ENCODE measurements at regions not wholly inside any gene's neighbourhood (a gene's known extent, or its start where the extent isn't known, plus 50 kb on each side); places are given as distances from the start of the nearest gene placed in this dataset.
"Not testable (repeated sequence)": the region's sequence is repeated elsewhere in the genome, so short reads cannot be mapped to it uniquely, and the experiment has no call there.

- Histone ChIP-seq H3K4me1 (no peaks in the 10 kb centered on the region), H3K9me3 (peaks cover 0 to 4% (median 0%) of the 10 kb centered on the region in 4 donors), H3K4me3 (no peak overlapping the region), H3K36me3 (no peaks in the 10 kb centered on the region), H3K27me3 (no peaks in the 10 kb centered on the region), H3K27ac (no peak overlapping the region)
- no peak for DNase-seq
- TF ChIP-seq EP300 (IDR thresholded peaks at IDR 0.05), result no peak
- TF ChIP-seq, protein P1, sequence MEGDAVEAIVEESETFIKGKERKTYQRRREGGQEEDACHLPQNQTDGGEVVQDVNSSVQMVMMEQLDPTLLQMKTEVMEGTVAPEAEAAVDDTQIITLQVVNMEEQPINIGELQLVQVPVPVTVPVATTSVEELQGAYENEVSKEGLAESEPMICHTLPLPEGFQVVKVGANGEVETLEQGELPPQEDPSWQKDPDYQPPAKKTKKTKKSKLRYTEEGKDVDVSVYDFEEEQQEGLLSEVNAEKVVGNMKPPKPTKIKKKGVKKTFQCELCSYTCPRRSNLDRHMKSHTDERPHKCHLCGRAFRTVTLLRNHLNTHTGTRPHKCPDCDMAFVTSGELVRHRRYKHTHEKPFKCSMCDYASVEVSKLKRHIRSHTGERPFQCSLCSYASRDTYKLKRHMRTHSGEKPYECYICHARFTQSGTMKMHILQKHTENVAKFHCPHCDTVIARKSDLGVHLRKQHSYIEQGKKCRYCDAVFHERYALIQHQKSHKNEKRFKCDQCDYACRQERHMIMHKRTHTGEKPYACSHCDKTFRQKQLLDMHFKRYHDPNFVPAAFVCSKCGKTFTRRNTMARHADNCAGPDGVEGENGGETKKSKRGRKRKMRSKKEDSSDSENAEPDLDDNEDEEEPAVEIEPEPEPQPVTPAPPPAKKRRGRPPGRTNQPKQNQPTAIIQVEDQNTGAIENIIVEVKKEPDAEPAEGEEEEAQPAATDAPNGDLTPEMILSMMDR (IDR thresholded peaks at IDR 0.05), result no peak
- TF ChIP-seq POLR2AphosphoS5 (IDR thresholded peaks at IDR 0.05), result no peak
- no peak for TF ChIP-seq POLR2A (IDR thresholded peaks at IDR 0.05)
- intact Hi-C loops (cut with DNase I; ENCODE audit: low total_unique reads), result no loop called here
- WGBS, 5 donors, result 73 to 90% (median 86%) methylated on average over 2 of the region's 2 CpGs
Measured at GRCh38 chr2:184162426-184162825, 435.9 kb upstream of the ZNF804A start.

GRCh38 chr2:184168823-184169222 lies 429.5 kb upstream of the ZNF804A start:
- H3K36me3 ChIP-seq; H3K9me3 ChIP-seq; H3K4me1 ChIP-seq; DNase-seq; H3K27me3 ChIP-seq; H3K4me3 ChIP-seq; intact Hi-C loops (cut with DNase I; ENCODE audit: low total_unique reads); H3K27ac ChIP-seq: not testable (repeated sequence)
- 75 to 86% (median 79%) methylated on average over 5 of the region's 5 CpGs for WGBS, 5 donors

- H3K4me1 ChIP-seq, result no peaks in the 10 kb centered on the region
- WGBS, 5 donors, result 85 to 97% (median 92%) methylated on average over 4 of the region's 4 CpGs
- DNase-seq, result no peak
- no peaks in the 10 kb centered on the region for H3K36me3 ChIP-seq
- intact Hi-C loops (cut with DNase I; ENCODE audit: low total_unique reads), result no loop called here
- TF ChIP-seq EP300 (IDR thresholded peaks at IDR 0.05) (no peak), POLR2AphosphoS5 (IDR thresholded peaks at IDR 0.05) (no peak), POLR2A (IDR thresholded peaks at IDR 0.05) (no peak)
- TF ChIP-seq, protein P1 (IDR thresholded peaks at IDR 0.05), result no peak
- H3K4me3 ChIP-seq, result no peak overlapping the region
- no peaks in the 10 kb centered on the region for H3K27me3 ChIP-seq
- no peak overlapping the region for H3K27ac ChIP-seq
- H3K9me3 ChIP-seq, result no peaks in the 10 kb centered on the region
Measured at GRCh38 chr2:184169366-184169765, 429.0 kb upstream of the ZNF804A start.

GRCh38 chr2:184174493-184175104 lies 423.7 kb upstream of the ZNF804A start:
- 69 to 80% (median 75%) methylated on average over 8 of the region's 8 CpGs for WGBS, 5 donors
- intact Hi-C loops (cut with DNase I; ENCODE audit: low total_unique reads), result no loop called here

DNA sequence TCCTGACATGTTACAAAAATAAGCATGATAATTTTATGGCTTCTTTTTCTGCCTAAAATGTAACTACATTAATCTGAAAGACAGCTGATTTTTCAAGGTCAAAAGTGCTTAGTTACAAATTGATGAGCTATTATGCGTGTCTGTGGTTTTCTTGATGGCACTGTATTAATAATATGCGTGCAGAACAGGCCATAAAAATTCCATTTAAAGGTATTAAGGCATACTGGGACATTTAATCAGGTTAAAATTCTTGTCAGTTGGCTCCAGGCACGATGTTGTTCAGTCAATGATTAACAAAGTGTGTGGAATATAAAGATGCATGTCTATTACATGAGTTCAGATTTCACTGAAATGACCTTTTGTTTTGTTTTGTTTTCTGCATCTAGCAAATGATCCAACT lies 420.1 kb upstream of the ZNF804A start:
- Histone ChIP-seq H3K4me3 (no peak overlapping the region), H3K36me3 (no peaks in the 10 kb centered on the region), H3K9me3 (peaks cover 0 to 3% (median 0%) of the 10 kb centered on the region in 4 donors), H3K27ac (no peak overlapping the region), H3K4me1 (no peaks in the 10 kb centered on the region), H3K27me3 (no peaks in the 10 kb centered on the region)
- intact Hi-C loops (cut with DNase I; ENCODE audit: low total_unique reads), result no loop called here
- DNase-seq, result peak in 1 of 2 donors; percentile 15
- 37 to 53% (median 45%) methylated on average over 3 of the region's 3 CpGs for WGBS, 5 donors
- TF ChIP-seq, protein P1 (IDR thresholded peaks at IDR 0.05), result no peak
- TF ChIP-seq POLR2AphosphoS5 (IDR thresholded peaks at IDR 0.05) (no peak), EP300 (IDR thresholded peaks at IDR 0.05) (no peak), POLR2A (IDR thresholded peaks at IDR 0.05) (no peak)

More at GRCh38 chr2:184174493-184175104, 423.7 kb upstream of the ZNF804A start:
- H3K27ac ChIP-seq, result no peak overlapping the region
- no peaks in the 10 kb centered on the region for H3K27me3 ChIP-seq
- no peaks in the 10 kb centered on the region for H3K36me3 ChIP-seq
- H3K9me3 ChIP-seq, result no peaks in the 10 kb centered on the region
- no peaks in the 10 kb centered on the region for H3K4me1 ChIP-seq
- no peak for TF ChIP-seq POLR2AphosphoS5 (IDR thresholded peaks at IDR 0.05)
- TF ChIP-seq, protein P1 (IDR thresholded peaks at IDR 0.05), result no peak
- TF ChIP-seq POLR2A (IDR thresholded peaks at IDR 0.05), result no peak
- TF ChIP-seq EP300 (IDR thresholded peaks at IDR 0.05), result no peak
- H3K4me3 ChIP-seq, result no peak overlapping the region
- DNase-seq, result no peak
